GM12865 (cell line): ENCODE measurements at regions not wholly inside any gene's neighbourhood (a gene's known extent, or its start where the extent isn't known, plus 50 kb on each side); places are given as distances from the start of the nearest gene placed in this dataset.
"Not testable (repeated sequence)": the region's sequence is repeated elsewhere in the genome, so short reads cannot be mapped to it uniquely, and the experiment has no call there.

Experiments used
- DNase-seq: peaks from one replicate; pipeline ENCODE4 v3.0.0; 2010; ENCODE audit warnings: low read depth
- H3K4me3 ChIP-seq: 2 replicates; pipeline ENCODE4 v1.5.1; 2011; ENCODE audit warnings: mild to moderate bottlenecking, low read depth, low read length, control low read depth
- CTCF ChIP-seq: IDR thresholded peaks from 2 replicates; pipeline ENCODE4 v1.5.1; 2011; ENCODE audit warnings: low read length, control low read depth, low read depth, inconsistent platforms; ENCODE audit not compliant: insufficient read depth; ENCODE audit errors: missing control alignments

DNA sequence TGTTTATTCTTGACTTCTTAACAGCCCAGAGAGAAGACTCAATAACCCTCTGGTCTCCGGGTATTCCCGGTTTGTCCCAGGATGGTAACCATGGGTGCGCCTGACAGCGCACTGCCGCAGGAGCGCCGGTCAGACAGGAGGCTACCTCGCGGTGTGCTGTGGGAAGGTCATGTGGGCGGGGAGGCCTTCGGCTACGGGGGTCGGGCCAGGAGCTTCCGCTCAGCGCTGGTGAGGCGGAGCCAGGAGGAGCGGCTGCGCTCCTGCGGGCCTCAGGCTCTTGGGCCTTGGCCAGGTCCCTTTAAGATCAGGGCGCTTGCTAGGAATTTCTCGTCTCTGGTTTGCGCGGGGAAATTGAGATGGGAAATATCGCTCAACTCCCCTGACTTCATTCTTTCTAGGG lies 182.3 kb upstream of the NDN start:
- no peak overlapping the region for H3K4me3 ChIP-seq
- no peak for TF ChIP-seq CTCF
- no peak for DNase-seq

DNA sequence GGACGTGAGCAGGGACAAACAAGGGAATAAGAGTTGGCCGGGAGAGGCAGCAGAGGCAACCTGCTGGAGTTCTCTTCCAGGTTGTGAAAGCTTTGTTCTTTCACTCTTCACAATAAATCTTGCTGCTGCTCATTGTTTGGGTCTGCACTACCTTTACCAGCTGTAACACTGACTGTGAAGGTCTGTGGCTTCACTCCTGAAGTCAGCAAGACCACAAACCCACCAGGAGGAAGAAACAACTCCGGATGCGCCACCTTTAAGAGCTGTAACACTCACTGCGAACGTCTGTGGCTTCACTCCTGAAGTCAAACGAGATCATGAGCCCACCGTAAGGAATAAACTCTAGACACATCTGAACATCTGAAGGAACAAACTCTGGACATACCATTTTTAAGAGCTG lies 186.5 kb upstream of the NDN start:
- not testable (repeated sequence) for DNase-seq, H3K4me3 ChIP-seq

DNA sequence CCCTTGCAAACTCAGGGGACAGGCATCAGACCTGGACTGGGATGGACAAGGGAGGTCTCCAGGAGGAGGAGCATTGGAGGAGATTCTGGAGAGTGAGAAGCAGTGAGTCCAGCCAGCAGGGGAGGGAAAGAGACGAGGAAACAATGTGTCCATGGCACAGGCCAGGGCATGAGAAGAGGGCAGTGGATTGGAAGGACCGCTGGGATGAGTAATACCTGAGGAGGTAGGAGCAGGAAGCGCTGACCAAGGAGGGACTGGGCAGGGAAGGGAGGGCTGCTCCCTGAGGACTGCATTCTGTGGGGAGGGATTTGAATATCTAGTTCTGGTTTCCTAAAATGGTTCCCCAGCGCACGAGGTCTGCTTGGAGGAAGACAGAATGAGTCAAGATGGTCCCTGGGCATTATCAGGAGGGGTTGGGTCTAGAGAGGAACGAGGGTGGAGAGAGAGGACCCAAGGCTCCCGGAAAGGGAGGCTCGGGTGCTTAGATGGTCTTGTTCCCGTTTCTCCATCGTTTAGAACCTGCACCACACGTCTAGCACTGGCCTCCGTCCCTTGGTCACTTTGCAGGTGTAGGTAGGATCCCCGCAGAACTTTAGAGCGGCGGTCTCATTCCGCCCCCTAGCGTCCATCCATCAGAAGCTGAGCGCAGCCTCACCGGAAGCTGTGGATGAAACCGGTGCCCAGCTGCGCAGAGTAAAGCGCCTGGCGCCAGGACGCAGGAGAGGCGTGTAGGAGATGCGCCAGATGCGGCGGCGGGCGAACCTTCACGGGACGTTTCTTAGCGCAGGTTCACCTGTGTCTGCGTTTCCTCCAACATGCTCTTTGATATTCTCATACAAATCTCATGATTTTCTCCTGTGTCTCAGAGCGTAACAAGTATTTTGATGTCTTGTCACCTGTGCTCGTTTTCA lies 190.7 kb upstream of the NDN start:
- DNase-seq = peak; percentile 4
- TF ChIP-seq CTCF = peak; percentile 14
- H3K4me3 ChIP-seq = no peak overlapping the region

GRCh38 chr15:23881291-23881690 lies 194.2 kb upstream of the NDN start:
- H3K4me3 ChIP-seq = no peak overlapping the region
- no peak for TF ChIP-seq CTCF
- no peak for DNase-seq

DNA sequence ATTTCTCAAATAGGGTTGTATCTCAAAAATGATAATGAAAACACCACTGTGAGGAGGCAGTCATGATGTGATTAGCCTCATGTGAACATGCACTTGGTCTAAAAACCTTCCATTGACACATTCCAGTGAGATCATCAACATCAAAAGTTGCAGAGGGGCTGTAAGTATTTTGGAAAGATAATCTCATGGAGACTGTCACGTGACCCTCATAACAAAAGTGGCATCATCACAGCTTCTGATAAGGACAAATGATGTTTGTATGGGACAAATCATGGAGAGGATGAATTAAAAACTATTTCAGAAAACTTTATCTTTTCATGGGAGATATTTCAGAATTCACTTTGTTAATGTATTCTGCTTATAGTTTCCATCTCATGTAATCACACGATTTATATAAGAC lies 203.1 kb upstream of the NDN start:
- no peak for DNase-seq
- TF ChIP-seq CTCF = no peak
- H3K4me3 ChIP-seq = no peak overlapping the region

DNA sequence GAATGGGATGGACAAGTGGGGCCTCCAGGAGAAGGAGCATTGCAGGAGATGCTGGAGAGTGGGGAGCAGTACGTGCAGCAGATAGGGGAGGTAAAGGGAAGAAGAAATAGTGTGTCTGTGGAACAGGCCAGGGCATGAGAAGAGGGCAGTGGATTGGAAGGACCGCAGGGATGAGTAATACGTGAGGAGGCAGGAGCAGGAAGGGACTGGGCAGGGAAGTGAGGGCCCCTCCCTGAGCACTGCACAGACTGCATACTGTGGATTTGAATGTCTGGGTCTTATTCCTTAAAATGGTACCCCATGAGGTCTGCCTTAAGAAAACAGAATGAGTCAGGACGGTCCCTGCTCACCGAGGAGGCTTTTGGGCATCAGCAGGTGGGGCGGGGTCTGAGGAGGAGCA lies 210.0 kb upstream of the NDN start:
- no peak for DNase-seq
- no peak for TF ChIP-seq CTCF
- no peak overlapping the region for H3K4me3 ChIP-seq

GRCh38 chr15:23897531-23897930 lies 210.4 kb upstream of the NDN start:
- no peak for TF ChIP-seq CTCF
- no peak overlapping the region for H3K4me3 ChIP-seq
- no peak for DNase-seq
